Endodermal cell (in vitro differentiated cells): ENCODE measurements at regions not wholly inside any gene's neighbourhood (a gene's known extent, or its start where the extent isn't known, plus 50 kb on each side); places are given as distances from the start of the nearest gene placed in this dataset.

ENCODE experiments used
- DNase-seq: peaks from one replicate; pipeline ENCODE4 v3.0.0-alpha.2; 2017
- H3K27ac ChIP-seq: 2 replicates; pipeline ENCODE4 v1.5.1; 2013; ENCODE audit warnings: mild to moderate bottlenecking, low read depth, low read length, moderate library complexity
- H3K27me3 ChIP-seq: 2 replicates; pipeline ENCODE4 v1.6.1; 2013; ENCODE audit warnings: mild to moderate bottlenecking, low read length, moderate library complexity; ENCODE audit not compliant: insufficient read depth, control insufficient read depth, poor library complexity, severe bottlenecking
- H3K36me3 ChIP-seq: 2 replicates; pipeline ENCODE4 v1.7.0; 2013; ENCODE audit warnings: mild to moderate bottlenecking, low read length, moderate library complexity; ENCODE audit not compliant: control insufficient read depth, insufficient read depth
- H3K4me1 ChIP-seq: one replicate; pipeline ENCODE4 v1.7.0; 2013; ENCODE audit warnings: low read length; ENCODE audit not compliant: control insufficient read depth, insufficient read depth
- H3K4me3 ChIP-seq: 2 replicates; pipeline ENCODE4 v1.5.1; 2013; ENCODE audit warnings: mild to moderate bottlenecking, low read length, moderate library complexity
- H3K9ac ChIP-seq: 2 replicates; pipeline ENCODE4 v1.6.1; 2013; ENCODE audit warnings: mild to moderate bottlenecking, low read length, moderate library complexity; ENCODE audit not compliant: poor library complexity, severe bottlenecking; ENCODE audit errors: extremely low read depth
- H3K9me3 ChIP-seq: 2 replicates; pipeline ENCODE4 v1.6.1; 2013; ENCODE audit warnings: mild to moderate bottlenecking, low read length, moderate library complexity; ENCODE audit not compliant: control insufficient read depth
- H3K27ac Mint-ChIP-seq: 2 replicates; pipeline ENCODE4 v1.8.0; 2020; ENCODE audit warnings: mixed read lengths
- H3K27me3 Mint-ChIP-seq: 2 replicates; pipeline ENCODE4 v1.8.0; 2021; ENCODE audit warnings: mild to moderate bottlenecking, mixed read lengths; ENCODE audit not compliant: insufficient read depth
- H3K36me3 Mint-ChIP-seq: 2 replicates; pipeline ENCODE4 v1.8.0; 2020; ENCODE audit warnings: low read depth, mixed read lengths
- H3K4me1 Mint-ChIP-seq: 2 replicates; pipeline ENCODE4 v1.8.0; 2020; ENCODE audit warnings: mixed read lengths
- H3K4me3 Mint-ChIP-seq: 2 replicates; pipeline ENCODE4 v1.8.0; 2020; ENCODE audit warnings: mild to moderate bottlenecking, moderate library complexity, mixed read lengths
- H3K9me3 Mint-ChIP-seq: 2 replicates; pipeline ENCODE4 v1.8.0; 2020; ENCODE audit warnings: mild to moderate bottlenecking, mixed read lengths
- WGBS, 2 experiments: methylation state at CpG; one replicate each; pipeline versions ENCODE4 v1.1.5 to v1.1.7; 2013; ENCODE audit warnings: missing lambda C conversion rate in 2 of 2, mixed read lengths in 1 of 2; ENCODE audit not compliant: insufficient coverage in 1 of 2, insufficient read length in 1 of 2; 5-methylcytosine and 5-hydroxymethylcytosine counted together
- TF ChIP-seq, protein P1 (sequence below): fragments of 200-600 bp; sonication (generic); conservative IDR thresholded peaks from 2 replicates; pipeline ENCODE4 v1.5.0; 2021; ENCODE audit warnings: antibody characterized with exemption, mild to moderate bottlenecking

DNA sequence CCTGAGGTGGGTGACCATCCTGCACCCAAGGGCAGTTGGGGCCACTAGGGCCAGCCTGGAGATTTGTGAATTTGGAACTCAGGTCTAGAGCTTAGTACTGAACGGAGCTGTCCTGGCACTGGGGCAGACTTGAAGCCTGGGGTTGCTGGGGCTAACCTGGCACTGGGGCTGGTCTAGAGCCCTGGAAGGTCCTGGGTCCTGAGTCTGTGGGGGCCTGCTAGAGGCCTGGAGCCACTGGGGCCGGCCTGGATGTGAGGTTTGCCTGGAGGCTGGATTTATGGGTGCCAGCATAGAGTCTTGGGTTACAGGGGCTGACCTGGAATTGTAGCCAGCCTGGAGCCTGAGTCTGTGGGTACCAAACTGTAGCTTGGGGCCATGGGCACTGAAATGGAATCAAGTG lies 1216.9 kb downstream of the CDH11 start:
- H3K27me3 ChIP-seq: no peaks in the 10 kb centered on the region
- H3K9ac ChIP-seq: no peak overlapping the region
- Mint-ChIP-seq H3K9me3 (no peaks in the 10 kb centered on the region), H3K4me1 (no peaks in the 10 kb centered on the region), H3K36me3 (no peaks in the 10 kb centered on the region), H3K27me3 (no peaks in the 10 kb centered on the region), H3K27ac (no peak overlapping the region), H3K4me3 (no peak overlapping the region)
- H3K9me3 ChIP-seq: no peaks in the 10 kb centered on the region
- H3K4me3 ChIP-seq: no peak overlapping the region
- no peaks in the 10 kb centered on the region for H3K36me3 ChIP-seq
- TF ChIP-seq, protein P1, sequence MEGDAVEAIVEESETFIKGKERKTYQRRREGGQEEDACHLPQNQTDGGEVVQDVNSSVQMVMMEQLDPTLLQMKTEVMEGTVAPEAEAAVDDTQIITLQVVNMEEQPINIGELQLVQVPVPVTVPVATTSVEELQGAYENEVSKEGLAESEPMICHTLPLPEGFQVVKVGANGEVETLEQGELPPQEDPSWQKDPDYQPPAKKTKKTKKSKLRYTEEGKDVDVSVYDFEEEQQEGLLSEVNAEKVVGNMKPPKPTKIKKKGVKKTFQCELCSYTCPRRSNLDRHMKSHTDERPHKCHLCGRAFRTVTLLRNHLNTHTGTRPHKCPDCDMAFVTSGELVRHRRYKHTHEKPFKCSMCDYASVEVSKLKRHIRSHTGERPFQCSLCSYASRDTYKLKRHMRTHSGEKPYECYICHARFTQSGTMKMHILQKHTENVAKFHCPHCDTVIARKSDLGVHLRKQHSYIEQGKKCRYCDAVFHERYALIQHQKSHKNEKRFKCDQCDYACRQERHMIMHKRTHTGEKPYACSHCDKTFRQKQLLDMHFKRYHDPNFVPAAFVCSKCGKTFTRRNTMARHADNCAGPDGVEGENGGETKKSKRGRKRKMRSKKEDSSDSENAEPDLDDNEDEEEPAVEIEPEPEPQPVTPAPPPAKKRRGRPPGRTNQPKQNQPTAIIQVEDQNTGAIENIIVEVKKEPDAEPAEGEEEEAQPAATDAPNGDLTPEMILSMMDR: no peak
- WGBS, 2 experiments: 80 to 91% methylated on average over 1 to 2 of the region's 2 CpGs
- H3K4me1 ChIP-seq: no peaks in the 10 kb centered on the region
- no peak for DNase-seq
- no peak overlapping the region for H3K27ac ChIP-seq

- TF ChIP-seq, protein P1: no peak
- no peak overlapping the region for H3K27ac Mint-ChIP-seq
Measured at GRCh38 chr16:63904182-63904581, 1217.7 kb downstream of the CDH11 start.

GRCh38 chr16:63896383-63897109 lies 1225.3 kb downstream of the CDH11 start:
- H3K36me3 Mint-ChIP-seq: no peaks in the 10 kb centered on the region
- 94 to 100% methylated on average over 2 of the region's 2 CpGs for WGBS, 2 experiments
- no peak overlapping the region for H3K4me3 Mint-ChIP-seq
- TF ChIP-seq, protein P1: no peak
- Histone ChIP-seq H3K27me3 (no peaks in the 10 kb centered on the region), H3K9ac (no peak overlapping the region), H3K36me3 (no peaks in the 10 kb centered on the region), H3K4me1 (no peaks in the 10 kb centered on the region), H3K4me3 (no peak overlapping the region), H3K9me3 (no peaks in the 10 kb centered on the region), H3K27ac (no peak overlapping the region)
- H3K4me1 Mint-ChIP-seq: no peaks in the 10 kb centered on the region
- H3K27ac Mint-ChIP-seq: no peak overlapping the region
- H3K9me3 Mint-ChIP-seq: no peaks in the 10 kb centered on the region
- no peaks in the 10 kb centered on the region for H3K27me3 Mint-ChIP-seq
- no peak for DNase-seq

More at GRCh38 chr16:63904182-63904581, 1217.7 kb downstream of the CDH11 start:
- H3K9me3 ChIP-seq: no peaks in the 10 kb centered on the region
- no peaks in the 10 kb centered on the region for H3K27me3 ChIP-seq
- no peaks in the 10 kb centered on the region for H3K36me3 ChIP-seq
- no peak overlapping the region for H3K4me3 ChIP-seq
- H3K9ac ChIP-seq: no peak overlapping the region
- H3K9me3 Mint-ChIP-seq: no peaks in the 10 kb centered on the region
- no peak overlapping the region for H3K4me3 Mint-ChIP-seq
- no peaks in the 10 kb centered on the region for H3K4me1 Mint-ChIP-seq
- DNase-seq: no peak
- H3K4me1 ChIP-seq: no peaks in the 10 kb centered on the region
- no peaks in the 10 kb centered on the region for H3K36me3 Mint-ChIP-seq
- H3K27ac ChIP-seq: no peak overlapping the region
- H3K27me3 Mint-ChIP-seq: no peaks in the 10 kb centered on the region
